ENCODE measurements at regions not wholly inside any gene's neighbourhood (a gene's known extent, or its start where the extent isn't known, plus 50 kb on each side); places are given as distances from the start of the nearest gene placed in this dataset.

DNA sequence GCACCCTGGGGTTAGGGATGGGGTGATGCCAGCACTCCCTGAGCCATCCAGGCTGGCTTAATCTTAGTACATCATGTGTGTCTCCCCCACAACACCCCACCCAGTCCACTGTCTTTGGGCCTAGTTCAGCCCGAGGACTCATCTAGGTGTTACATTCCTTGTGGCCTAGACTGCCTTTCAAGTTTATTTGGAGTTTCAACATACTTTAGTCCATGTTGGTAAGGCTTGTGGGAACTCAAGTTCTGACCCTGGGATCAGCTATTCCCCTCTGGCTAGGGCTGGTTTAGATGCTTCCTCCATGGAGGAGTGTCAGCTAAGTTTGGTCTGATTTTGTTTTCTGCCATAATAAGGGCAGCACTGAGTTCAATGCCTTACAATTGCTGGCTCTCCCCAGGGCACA, 302.4 kb downstream of the SMARCA2 start:
- DNase-seq, result no peak

DNA sequence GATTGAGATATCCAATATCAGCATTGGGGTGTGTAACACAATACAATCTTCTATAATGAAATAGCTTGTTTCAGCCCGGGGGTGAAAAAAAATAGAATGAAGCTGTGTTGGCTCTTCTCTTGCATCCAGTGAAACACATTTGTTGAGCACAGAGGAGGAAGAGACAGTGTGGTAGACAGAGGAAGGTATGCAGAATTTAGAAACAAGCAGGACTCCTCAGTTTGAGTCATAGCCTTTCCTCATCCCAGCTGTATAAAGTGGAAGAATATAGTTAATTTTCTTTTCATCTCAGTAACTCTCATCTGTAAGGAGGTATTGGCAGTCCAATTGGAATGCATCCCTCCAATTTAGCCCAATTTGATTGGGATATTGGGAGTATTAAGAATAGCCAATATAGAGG, 302.2 kb upstream of the VLDLR start:
- DNase-seq, result no peak

DNA sequence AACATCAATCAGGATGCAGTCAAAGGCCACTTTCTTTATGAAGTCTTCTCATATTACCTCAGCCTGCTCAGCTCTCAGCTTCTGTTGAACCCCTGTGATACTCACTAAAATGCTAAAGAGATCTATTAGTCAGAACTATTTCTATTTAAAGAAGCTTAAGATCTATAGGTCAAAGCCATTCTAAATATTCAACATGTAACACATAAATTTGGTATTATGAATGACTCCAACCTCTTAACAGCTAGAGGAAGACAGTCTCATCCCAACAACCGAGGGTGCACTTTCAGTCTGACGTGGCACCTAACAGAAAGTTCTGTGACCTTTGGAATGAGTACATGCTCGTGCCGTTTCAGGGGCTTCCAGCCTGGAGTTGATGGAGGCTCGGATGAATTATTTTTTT, 301.5 kb upstream of the VLDLR start:
- no peak for DNase-seq

DNA sequence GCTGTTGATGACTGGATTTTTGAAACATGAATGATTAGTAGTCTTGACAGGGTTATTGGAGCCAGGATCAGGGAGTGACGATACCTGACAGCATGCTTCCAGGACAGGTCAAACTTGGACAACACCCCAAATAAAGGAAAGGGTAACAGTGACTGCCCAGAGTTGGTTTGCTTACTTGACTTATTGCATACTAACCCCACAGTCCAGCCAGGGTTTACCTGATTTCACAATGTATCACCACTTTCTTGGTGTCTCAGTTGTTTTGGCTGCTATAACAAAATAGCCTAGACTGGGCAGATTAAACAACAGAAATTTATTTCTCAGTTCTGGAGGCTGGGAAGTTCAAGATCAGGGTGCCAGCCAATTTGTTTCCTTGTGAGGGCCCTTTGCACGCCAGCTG, 301.0 kb upstream of the VLDLR start:
- DNase-seq, result no peak

DNA sequence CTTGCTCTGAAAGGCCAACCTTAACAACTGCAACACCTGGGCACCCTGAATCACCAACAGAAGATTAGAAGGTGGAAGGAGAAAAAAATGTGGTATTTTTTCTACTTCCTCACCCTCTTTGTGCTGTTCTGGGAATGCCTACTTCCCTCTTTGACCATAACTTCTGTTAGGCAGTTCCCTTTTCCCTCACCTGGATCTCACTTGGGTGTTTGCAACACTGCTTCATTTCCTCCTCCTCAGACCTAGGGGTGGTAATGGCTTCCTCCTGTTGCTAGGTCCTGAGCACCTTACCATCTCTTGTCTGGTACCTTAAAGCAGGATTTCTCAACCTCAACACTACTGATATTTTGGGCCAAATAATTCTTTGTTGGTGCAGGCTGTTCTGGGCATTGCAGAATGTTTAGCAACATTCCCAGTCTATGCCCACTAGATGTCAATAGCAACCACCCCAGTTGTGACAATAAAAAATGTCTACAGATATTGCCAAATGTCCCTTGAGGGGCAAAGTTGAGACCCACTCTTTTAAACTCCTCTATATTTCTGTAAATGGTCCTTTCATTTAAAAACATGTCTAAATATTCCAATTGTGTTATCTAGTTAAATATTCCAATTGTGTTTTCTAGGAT, 300.0 kb upstream of the VLDLR start:
- no peak for DNase-seq

DNA sequence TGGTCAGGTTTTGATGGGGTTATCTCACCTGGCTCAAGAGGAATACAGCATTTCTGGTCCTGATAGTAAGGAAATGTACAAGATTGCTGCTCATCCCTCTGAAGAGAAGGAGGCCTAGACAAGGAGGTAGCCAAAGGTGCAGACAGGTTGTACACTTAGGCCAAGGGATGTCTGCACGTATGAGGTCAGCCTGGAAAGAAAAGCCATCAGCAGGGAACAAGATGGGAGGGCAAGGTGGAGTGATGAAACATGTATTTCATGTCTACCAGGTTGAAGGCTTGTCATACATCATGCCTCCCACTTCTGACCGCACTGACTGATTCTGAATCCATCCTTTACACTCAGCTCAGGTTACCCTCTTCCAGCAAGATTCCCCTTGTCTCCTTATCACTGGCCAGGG, 296.8 kb upstream of the VLDLR start:
- DNase-seq, result no peak

DNA sequence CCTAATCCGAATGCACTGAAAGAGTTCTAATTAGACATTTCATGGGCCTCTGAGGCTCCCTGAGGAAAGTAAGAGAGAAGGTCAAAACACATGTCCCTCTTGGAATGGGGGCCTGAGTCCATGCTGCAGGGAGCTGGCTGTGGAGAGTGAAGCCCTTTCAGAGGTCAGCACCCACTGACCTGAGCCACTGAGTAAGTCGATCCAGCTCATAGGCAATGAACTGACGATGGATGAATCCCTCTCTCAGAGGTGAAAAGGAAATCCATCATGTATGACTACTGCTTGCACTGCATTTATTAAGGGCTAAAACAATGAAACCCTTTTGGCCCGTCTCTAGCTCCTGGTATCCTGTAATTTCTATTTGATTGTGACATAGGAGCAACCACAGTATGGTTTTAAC, 288.9 kb upstream of the VLDLR start:
- DNase-seq, result no peak

DNA sequence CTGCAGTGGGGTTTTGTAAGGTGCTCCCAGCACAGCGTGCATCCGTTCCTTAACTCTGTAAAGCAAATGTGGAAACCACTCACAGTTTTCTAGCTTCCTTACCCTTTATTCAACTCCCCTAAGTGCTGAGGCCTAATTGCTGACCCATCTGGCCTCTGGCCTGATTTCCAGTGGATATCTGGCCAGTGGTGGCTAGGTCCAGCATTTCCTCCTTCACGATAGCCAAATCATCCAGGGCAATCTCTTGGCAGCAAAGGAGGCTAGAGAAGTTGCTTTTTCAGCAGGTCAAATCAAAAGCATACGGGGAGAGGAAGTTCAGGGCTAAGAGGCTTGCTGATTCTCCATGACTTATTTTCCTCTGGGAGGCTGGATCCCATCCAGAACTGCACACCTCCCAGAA, 286.3 kb upstream of the VLDLR start:
- DNase-seq, result no peak

DNA sequence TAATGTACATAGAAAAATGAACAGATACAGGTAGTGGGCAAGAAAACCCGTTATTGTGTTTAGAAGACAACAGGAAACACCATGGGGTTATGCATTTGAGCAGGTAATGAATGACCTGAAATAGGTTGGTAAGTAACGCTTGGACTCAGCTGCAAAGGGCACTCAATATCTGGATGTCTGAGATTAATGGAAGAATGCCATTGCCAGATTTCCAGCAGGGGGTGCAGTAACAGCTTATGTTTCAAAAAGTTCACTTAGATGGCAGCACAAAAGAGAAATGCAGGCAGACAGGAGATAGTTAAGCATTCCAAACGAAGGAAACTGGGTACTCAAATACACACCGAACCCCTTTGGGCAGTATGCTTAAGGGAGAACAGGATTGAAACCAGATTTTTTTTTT, 285.5 kb upstream of the VLDLR start:
- no peak for DNase-seq

DNA sequence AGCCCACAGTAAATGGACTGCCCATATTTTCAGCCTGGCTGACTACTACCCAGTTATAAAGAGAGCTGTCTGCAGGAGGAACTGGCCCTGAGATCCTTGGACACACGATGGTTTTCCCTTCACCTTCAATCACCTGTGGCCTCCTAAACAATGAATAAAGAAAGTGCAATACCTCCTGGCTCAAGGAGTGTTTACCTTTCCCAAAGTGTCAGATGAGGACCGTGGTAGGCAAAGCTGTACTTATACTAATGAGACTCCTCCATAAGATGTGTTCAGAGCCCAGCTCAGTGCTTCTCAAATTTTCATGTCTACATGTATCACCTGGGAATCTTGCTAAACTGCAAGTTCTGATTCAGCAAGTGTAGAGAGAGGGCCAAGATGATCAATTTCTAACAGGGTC, 284.5 kb upstream of the VLDLR start:
- no peak for DNase-seq

DNA sequence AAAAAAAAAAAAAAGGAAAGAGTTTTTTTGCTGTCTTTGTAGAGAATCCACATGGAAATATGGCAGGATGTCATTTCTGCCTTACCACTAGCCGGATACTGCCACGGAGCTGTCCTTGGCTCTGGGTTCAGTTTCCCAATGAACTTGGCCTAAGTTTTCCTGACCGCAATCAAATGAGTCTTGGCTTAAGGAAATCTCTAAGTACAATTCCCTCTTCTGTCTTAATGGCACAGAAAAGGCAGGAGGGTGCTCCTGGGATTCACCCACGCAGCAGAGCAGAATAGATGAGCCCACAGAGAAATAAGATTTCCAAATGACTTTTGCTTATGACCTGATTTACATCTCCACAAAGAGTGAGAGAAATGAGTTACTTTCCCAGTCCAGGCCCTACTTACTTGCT, 284.0 kb upstream of the VLDLR start:
- DNase-seq, result no peak

DNA sequence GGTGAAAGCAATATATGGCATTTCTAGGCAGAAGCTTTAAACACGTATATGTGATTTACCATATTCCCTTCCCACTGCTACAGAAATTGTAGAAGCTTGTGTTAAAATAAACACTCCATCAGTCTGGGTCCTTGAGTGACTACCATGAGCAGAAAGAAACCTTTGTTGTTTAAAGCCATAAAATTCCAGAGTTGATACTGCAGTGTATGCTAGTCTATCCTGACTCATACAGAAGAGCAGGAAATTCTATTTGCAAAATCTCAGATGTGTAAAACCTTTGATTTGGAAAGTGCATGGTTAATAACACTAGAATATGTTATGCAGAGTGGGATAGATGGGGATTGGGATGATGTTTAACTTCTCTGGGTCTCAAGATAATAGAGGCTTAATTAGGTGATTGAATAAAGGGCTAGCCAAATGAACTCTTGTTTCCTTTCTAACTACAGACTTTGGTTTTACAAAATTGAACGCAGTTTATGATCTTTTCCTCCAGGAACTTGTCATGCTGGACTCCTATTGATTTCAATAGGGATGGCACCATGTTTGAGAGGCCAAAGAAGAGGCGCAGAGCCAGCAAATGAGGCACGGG, 282.7 kb upstream of the VLDLR start:
- DNase-seq, result no peak

DNA sequence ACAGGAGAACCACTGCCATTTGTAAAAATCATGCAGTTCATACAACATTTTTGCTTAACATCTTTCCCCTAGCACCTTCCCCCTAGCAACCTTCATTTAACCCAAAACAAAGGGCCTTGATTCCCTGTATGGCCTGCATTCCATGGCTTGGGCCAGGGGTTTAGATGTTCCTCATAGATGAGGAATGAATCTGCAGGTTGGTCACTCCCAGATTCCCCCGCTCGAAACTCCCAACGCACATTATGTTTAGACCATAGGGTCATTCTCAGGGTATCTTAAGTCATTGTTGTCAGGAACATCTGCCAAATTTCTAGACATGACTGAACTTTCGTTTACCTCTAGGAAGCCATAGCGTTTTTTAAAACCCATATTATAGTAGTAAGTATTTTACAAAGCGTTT, 282.2 kb upstream of the VLDLR start:
- no peak for DNase-seq

DNA sequence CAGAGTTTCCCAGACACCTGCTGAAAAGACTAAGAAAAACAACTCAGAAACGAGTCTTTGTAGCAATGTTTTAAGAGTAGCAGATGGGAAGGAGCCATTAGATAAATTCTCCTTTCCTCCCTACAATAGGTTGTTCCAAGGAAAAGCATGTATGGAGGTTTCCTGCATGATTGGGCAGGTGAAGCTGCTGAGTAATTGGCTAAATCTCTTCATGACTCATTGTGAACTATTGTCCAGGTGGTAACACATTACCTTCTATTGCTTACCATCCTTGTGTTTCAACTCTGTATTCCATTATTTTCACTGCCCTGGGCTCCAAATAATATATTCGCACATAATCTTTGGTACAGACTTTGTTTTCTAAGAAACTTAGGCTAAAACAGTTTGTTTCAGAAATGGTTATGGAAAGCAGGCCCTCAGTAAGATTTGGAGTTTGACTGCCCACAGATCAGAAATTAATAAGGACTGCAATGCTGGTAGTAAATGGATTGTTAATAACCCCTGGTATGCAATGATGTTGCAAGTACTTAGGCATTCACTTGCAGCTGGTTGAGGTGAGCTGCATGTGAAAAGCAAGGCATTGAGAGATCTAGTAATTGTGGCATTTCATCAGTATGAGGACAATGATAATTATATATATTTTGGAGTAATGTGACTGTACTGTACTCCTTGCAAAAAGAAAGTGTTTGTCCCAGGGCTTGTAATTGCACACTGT, 281.4 kb upstream of the VLDLR start:
- no peak for DNase-seq

DNA sequence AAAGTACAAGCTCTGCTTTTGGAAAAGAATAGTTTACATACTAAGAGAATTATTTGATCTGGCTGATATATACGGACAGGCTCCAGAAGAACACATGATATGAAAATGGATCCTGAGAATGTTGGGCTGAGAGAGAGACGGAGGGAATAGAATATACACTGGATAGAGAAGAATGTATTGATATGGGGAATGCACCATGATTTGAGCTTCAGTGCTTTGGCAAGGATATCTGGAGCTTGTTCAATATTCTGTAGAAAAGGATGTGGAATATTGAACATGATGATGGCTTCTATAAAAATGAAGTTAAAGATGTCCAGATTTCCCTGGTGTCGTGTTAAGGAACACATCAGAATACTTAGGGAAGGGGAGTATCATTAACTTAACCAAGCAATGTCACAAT, 280.5 kb upstream of the VLDLR start:
- no peak for DNase-seq

DNA sequence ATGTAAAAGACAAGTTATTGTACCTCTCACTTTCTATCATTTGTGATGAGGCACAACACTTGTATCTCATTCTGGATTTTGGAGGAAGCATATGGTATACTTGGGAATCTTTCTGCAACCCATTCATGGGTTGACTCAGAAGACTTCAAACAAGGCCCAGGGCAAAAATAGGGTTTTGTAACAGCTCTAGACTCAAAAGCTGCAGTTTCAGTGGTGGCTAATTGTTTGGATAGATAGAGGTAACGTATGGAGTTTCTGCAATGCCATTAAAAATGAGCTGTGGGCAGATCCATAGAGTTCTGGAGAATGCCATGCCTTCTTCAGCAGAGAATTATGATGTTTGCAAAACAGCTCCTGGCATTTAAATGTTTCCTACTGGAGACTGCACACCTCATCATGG, 279.6 kb upstream of the VLDLR start:
- no peak for DNase-seq

DNA sequence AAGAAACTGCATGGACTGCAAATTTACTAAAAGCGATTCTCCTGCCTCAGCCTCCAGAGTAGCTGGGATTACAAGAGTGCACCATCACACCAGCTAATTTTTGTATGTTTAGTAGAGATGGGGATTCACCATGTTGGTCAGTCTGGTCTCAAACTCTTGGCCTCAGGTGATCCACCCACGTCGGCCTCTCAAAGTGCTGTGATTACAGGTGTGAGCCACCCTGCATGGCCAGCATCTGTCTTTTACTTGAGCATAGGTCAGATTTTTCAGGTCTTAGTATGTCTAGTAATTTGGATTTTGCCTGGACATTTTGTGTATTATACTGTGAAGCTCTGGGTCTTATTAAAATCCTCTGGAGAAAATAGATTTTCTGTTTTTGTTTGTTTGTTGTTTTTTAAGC, 277.8 kb upstream of the VLDLR start:
- no peak for DNase-seq

DNA sequence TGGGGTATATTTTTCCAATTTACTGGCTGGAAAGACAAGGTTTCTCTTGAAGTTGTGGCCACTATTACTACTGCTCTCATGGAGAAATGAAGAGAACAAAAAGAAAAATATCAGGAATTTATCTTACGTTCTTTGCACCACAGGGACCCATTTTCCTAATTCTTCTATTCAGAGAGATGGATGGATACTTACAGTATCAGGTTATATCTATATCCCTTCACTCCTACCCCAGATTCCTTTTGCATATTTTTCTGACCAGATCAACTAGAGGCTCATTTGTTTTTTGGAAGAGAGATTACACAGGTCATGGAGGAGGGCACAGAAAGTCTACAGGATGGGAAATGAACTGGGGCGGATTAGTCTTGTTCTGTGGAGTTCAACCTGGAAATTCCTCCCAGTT, 277.2 kb upstream of the VLDLR start:
- no peak for DNase-seq

DNA sequence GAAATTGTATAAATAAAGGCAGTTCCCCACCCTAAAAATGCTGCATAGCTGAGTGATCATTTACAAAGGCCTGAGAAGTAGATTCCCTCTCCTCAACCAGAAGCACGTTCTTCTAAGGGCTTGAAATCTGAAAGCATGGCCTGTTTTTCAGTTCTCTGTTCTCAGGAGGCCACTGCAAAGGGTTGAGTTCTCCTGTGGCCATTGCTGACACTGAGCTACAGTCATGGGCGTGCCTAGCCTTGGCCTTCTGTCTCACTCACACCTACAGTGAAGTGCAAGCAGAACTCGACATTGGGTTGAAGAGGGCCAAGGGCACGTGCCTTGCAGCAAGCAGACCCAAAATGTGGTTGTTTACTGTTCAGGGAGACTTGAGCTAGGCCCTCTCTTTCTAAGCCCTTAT, 276.6 kb upstream of the VLDLR start:
- no peak for DNase-seq

DNA sequence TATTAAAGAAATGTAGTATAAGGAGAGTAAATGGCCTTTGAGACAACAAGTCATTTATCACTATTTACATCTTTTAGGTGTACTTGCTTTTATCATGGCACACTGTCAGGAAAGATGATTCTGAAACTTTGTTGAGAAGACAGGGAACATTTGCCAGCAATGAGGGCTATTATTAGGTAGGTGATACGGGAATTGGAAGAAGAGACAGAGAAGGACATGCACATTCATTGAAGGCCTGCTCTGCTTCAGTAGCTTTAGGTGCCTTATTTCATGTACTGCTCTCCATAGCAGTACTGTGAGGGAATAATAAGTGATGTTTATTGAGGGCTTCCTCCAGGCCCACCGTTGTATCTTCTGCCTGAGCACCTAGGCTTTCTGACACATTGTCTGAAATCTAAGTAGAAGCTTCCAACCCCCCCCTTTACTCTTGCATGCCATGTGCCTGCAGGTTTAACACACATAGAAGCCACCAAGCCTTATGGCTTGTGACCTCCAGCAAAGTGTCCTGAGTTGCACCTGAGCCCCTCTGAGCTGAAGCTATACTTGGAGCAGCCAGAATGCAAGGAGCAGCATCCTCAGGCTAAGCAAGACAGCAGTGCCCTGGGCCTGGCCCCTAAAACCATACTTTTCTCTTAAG, 275.2 kb upstream of the VLDLR start:
- no peak for DNase-seq

DNA sequence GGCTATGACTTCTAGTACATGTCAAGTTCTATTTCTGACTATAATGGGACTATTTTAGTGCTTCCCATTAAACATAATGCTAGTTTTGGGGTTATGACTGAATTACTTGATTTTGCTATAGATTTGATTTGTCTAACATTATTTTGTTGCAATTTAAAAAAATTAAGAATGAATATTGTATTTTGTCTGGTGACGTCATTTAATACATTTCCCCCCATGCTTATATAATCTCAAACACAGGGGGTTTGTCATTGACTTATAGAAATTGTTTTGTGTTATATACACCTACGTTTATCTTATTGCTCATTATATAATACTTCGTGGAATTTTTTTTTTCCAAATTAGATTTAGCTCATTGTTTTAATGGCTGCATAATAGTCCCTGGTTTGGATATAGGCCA, 270.3 kb upstream of the VLDLR start:
- no peak for DNase-seq

DNA sequence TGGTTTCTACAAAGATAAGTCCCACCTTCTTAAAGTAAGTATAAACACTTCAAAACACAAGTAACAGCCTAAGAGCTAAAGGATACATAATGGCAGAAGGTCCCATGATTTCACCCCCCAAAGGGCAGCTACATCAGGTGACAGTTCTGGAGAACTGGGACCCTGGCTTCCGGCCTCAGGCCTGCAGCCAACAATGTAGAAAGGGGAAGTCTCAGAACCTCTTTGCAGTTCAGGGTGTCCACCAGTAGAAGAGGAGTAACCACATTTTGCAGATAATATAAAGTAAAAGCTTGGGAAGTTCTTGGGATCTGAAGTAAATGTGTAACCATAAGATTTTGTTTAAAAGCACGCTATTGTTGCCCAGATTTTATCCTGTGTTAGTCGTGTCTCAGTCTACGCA, 267.4 kb upstream of the VLDLR start:
- DNase-seq, result no peak

DNA sequence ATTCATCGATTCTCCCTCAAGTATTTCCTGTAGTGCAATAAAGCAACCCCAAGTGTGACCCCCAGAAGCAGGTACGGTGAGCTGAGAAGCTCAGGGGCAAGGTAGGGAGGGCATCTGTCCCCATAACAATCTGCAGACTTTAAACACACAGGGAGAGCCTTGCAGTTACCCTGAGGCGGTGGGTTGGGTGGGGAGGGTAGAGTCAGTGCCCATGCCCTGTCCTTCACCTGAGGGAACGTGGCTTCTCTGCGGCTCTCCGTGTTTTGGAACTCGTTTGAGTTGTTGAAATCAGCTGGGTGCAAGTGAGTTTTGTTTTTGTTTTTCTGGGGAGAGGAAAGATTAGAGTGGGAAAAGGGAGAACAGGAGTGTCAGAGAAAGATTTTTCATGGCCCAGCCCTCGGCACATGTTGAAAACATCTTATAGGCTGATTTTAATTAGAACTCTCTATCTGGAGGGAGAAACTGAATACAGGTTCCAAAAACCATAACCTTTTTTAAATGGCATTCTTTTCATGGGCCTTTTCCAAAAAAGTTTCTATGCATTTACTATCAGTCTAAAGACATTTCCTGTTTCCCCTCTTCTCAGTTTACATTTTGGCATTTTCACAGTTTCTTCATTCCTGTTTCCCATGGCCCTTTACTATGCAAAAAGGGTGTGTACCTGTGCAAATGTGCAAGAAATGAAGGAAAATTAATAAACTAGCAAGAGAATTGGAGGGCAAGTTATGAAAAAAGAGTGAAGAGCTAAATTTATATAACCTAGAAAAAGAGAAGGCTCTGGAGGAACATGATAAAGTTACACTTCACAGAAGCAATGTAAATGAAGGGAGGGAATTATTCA, 266.5 kb upstream of the VLDLR start:
- DNase-seq, result no peak
